B cell (primary cell): ENCODE measurements at regions not wholly inside any gene's neighbourhood (a gene's known extent, or its start where the extent isn't known, plus 50 kb on each side); places are given as distances from the start of the nearest gene placed in this dataset.

Experiments
- ATAC-seq: fragments of 200-7000 bp; cut with Tn5 transposase; one replicate; pipeline ENCODE4 v1.10.0; 2021; ENCODE audit warnings: low read depth, mild to moderate bottlenecking, moderate number of reproducible peaks, moderate library complexity
- CTCF ChIA-PET: fragments of 350-600 bp; sonication (Branson Sonifier 250); formaldehyde crosslinking; loops from one replicate; lab custom pipeline; 2021; ENCODE audit warnings: antibody characterized with exemption, inconsistent platforms; lab: Charles Lee
- POLR2A ChIA-PET: fragments of 350-600 bp; sonication (Branson Sonifier 250); formaldehyde crosslinking; loops from one replicate; lab custom pipeline; 2021; ENCODE audit warnings: antibody characterized with exemption; lab: Charles Lee
- DNase-seq: peaks from one replicate; pipeline ENCODE4 v3.0.0; 2013
- H2AFZ ChIP-seq: 2 replicates; pipeline ENCODE4 v1.6.1; 2012; ENCODE audit warnings: mild to moderate bottlenecking, low read depth, low read length; ENCODE audit not compliant: insufficient read depth, poor library complexity, severe bottlenecking
- H3K27ac ChIP-seq, 2 donors: 1 replicate in 1 of 2; 2 replicates in 1 of 2; pipeline ENCODE4 v1.5.1; 2012 to 2013; ENCODE audit warnings: low read length in 2 of 2, mild to moderate bottlenecking in 2 of 2, moderate library complexity in 1 of 2
- H3K27me3 ChIP-seq, 4 experiments: fragments of 200-600 bp in 1 of 4; sonication (generic) in 1 of 4; replicated peaks in 1 of 4; 1 replicate in 2 of 4; 2 replicates in 2 of 4; pipeline versions ENCODE4 v1.6.1 to v1.7.0; 2013 to 2016; ENCODE audit warnings: low read length in 3 of 4, mild to moderate bottlenecking in 2 of 4, mixed read lengths in 1 of 4, moderate library complexity in 1 of 4; ENCODE audit not compliant: insufficient read depth in 4 of 4, control insufficient read depth in 3 of 4; ENCODE audit errors: control extremely low read depth in 1 of 4
- H3K36me3 ChIP-seq, 2 experiments: replicated peaks in 1 of 2; 1 replicate in 1 of 2; 2 replicates in 1 of 2; pipeline versions ENCODE4 v1.6.1 to v1.7.1; 2013; ENCODE audit warnings: low read length in 1 of 2; ENCODE audit not compliant: insufficient read depth in 2 of 2, control insufficient read depth in 1 of 2; ENCODE audit errors: control extremely low read depth in 1 of 2, extremely low read depth in 1 of 2
- H3K4me1 ChIP-seq, 2 donors: fragments of 200-600 bp in 1 of 2; sonication (generic) in 1 of 2; 1 replicate in 1 of 2; 2 replicates in 1 of 2; pipeline versions ENCODE4 v1.5.1 to v1.6.1; 2013 to 2017; ENCODE audit warnings: low read length in 2 of 2; ENCODE audit not compliant: control insufficient read depth in 2 of 2, insufficient read depth in 2 of 2
- H3K4me2 ChIP-seq: replicated peaks from 2 replicates; pipeline ENCODE3; 2012; ENCODE audit warnings: mild to moderate bottlenecking, low read depth, low read length; ENCODE audit not compliant: poor library complexity, severe bottlenecking
- H3K4me3 ChIP-seq, 5 experiments: fragments of 200-600 bp in 1 of 5; sonication (generic) in 1 of 5; 1 replicate in 3 of 5; 2 replicates in 2 of 5; pipeline versions ENCODE4 v1.5.1 to v1.7.0; 2011 to 2016; ENCODE audit warnings: low read length in 4 of 5, mild to moderate bottlenecking in 4 of 5, low read depth in 2 of 5, control low read depth in 1 of 5, moderate library complexity in 1 of 5; ENCODE audit not compliant: insufficient read depth in 1 of 5; ENCODE audit errors: control extremely low read depth in 1 of 5, extremely low read depth in 1 of 5
- H3K79me2 ChIP-seq: fragments of 200-600 bp; sonication (generic); one replicate; pipeline ENCODE4 v1.6.0; 2016; ENCODE audit warnings: low read length; ENCODE audit not compliant: control insufficient read depth, insufficient read depth
- H3K9ac ChIP-seq: fragments of 200-600 bp; sonication (generic); 2 replicates; pipeline ENCODE4 v1.6.1; 2017; ENCODE audit warnings: mild to moderate bottlenecking, low read length, moderate library complexity
- H3K9me3 ChIP-seq, 3 donors: one replicate each; pipeline versions ENCODE4 v1.6.1 to v1.7.1; 2013; ENCODE audit warnings: low read length in 2 of 3; ENCODE audit not compliant: control insufficient read depth in 2 of 3, insufficient read depth in 1 of 3; ENCODE audit errors: control extremely low read depth in 1 of 3
- H4K20me1 ChIP-seq: 2 replicates; pipeline ENCODE4 v1.6.0; 2012; ENCODE audit warnings: mild to moderate bottlenecking, low read length; ENCODE audit not compliant: insufficient read depth, control insufficient read depth, poor library complexity, severe bottlenecking
- H3K27ac Mint-ChIP-seq: one replicate; pipeline ENCODE4 v1.8.0; 2021; ENCODE audit warnings: mixed read lengths
- H3K27me3 Mint-ChIP-seq: one replicate; pipeline ENCODE4 v1.8.0; 2021; ENCODE audit warnings: mixed read lengths
- H3K4me1 Mint-ChIP-seq: one replicate; pipeline ENCODE4 v1.8.0; 2021; ENCODE audit warnings: mixed read lengths
- H3K4me3 Mint-ChIP-seq: one replicate; pipeline ENCODE4 v1.8.0; 2021; ENCODE audit warnings: mixed read lengths
- H3K9me3 Mint-ChIP-seq: one replicate; pipeline ENCODE4 v1.8.0; 2022; ENCODE audit warnings: mixed read lengths; ENCODE audit not compliant: insufficient read depth
- CTCF ChIP-seq: fragments of 200-600 bp; IDR thresholded peaks from one replicate; pipeline ENCODE4 v1.8.0; 2022; ENCODE audit warnings: antibody characterized with exemption, mild to moderate bottlenecking
- EZH2 ChIP-seq: IDR thresholded peaks from 2 replicates; pipeline ENCODE4 v1.6.1; 2012; ENCODE audit warnings: borderline replicate concordance, low read depth, mild to moderate bottlenecking, moderate library complexity, low read length; ENCODE audit not compliant: insufficient read depth, poor library complexity, severe bottlenecking
- WGBS: methylation state at CpG from one replicate; pipeline ENCODE4 v1.1.5; 2013; ENCODE audit warnings: missing lambda C conversion rate; ENCODE audit not compliant: insufficient coverage; 5-methylcytosine and 5-hydroxymethylcytosine counted together
- intact Hi-C: fragments of 100-400 bp; cut with micrococcal nuclease; formaldehyde crosslinking; loops from one replicate; pipeline ENCODE4 v1.10.0; 2022

- Histone ChIP-seq H4K20me1 (no peaks in the 10 kb centered on the region), H3K27ac (no peak overlapping the region), H3K27me3 (peaks cover 0 to 6% (median 2%) of the 10 kb centered on the region in 4 experiments), H3K4me1 (no peaks in the 10 kb centered on the region), H3K4me2 (no peak overlapping the region), H3K79me2 (no peaks in the 10 kb centered on the region), H3K9ac (no peak overlapping the region), H3K9me3 (no peaks in the 10 kb centered on the region), H3K36me3 (no peaks in the 10 kb centered on the region), H3K4me3 (no peak overlapping the region), H2AFZ (no peak overlapping the region)
- WGBS, result 93% methylated on average over 7 of the region's 7 CpGs
- Mint-ChIP-seq H3K4me1 (no peaks in the 10 kb centered on the region), H3K27me3 (peaks cover 39% of the 10 kb centered on the region), H3K4me3 (no peak overlapping the region), H3K27ac (no peak overlapping the region), H3K9me3 (no peaks in the 10 kb centered on the region)
- POLR2A ChIA-PET, result no interaction called here
- TF ChIP-seq CTCF (no peak), EZH2 (no peak)
- CTCF ChIA-PET, result no interaction called here
- ATAC-seq, result no peak
- DNase-seq, result no peak
- intact Hi-C loops, result no loop called here
These were observed 337.8 kb downstream of the GADD45G start for GRCh38 chr9:89942643-89943042.

GRCh38 chr9:89943309-89943708, 338.5 kb downstream of the GADD45G start:
- Mint-ChIP-seq H3K4me1 (no peaks in the 10 kb centered on the region), H3K27ac (no peak overlapping the region), H3K27me3 (peaks cover 39% of the 10 kb centered on the region), H3K9me3 (no peaks in the 10 kb centered on the region), H3K4me3 (no peak overlapping the region)
- Histone ChIP-seq H3K4me2 (no peak overlapping the region), H4K20me1 (no peaks in the 10 kb centered on the region), H3K27ac (no peak overlapping the region), H3K36me3 (no peaks in the 10 kb centered on the region), H3K9me3 (no peaks in the 10 kb centered on the region), H3K9ac (no peak overlapping the region), H3K79me2 (no peaks in the 10 kb centered on the region), H3K27me3 (peaks cover 0 to 6% (median 2%) of the 10 kb centered on the region in 4 experiments), H3K4me3 (no peak overlapping the region), H3K4me1 (no peaks in the 10 kb centered on the region), H2AFZ (no peak overlapping the region)
- ATAC-seq (no peak), DNase-seq (no peak)
- ChIA-PET CTCF (no interaction called here), POLR2A (no interaction called here)
- intact Hi-C loops, result no loop called here
- 83% methylated on average over 2 of the region's 2 CpGs for WGBS
- no peak for TF ChIP-seq EZH2
- TF ChIP-seq CTCF, result no peak
